GM21390 (cell line): ENCODE measurements at regions not wholly inside any gene's neighbourhood (a gene's known extent, or its start where the extent isn't known, plus 50 kb on each side); places are given as distances from the start of the nearest gene placed in this dataset.

Source experiments
- ATAC-seq: cut with Tn5 transposase; IDR thresholded peaks from one replicate; pipeline ENCODE4 v1.9.1; 2021; ENCODE audit not compliant: unreplicated experiment

- ATAC-seq = no peak
Observed at GRCh38 chr1:4086085-4086850, 186.2 kb upstream of the C1orf174 start.

- no peak for ATAC-seq
Observed at GRCh38 chr1:4086921-4087320, 186.8 kb upstream of the C1orf174 start.

- ATAC-seq = no peak
Observed at GRCh38 chr1:4087530-4088420, 187.7 kb upstream of the C1orf174 start.

- ATAC-seq = no peak
Observed at GRCh38 chr1:4088676-4089075, 188.6 kb upstream of the C1orf174 start.

DNA sequence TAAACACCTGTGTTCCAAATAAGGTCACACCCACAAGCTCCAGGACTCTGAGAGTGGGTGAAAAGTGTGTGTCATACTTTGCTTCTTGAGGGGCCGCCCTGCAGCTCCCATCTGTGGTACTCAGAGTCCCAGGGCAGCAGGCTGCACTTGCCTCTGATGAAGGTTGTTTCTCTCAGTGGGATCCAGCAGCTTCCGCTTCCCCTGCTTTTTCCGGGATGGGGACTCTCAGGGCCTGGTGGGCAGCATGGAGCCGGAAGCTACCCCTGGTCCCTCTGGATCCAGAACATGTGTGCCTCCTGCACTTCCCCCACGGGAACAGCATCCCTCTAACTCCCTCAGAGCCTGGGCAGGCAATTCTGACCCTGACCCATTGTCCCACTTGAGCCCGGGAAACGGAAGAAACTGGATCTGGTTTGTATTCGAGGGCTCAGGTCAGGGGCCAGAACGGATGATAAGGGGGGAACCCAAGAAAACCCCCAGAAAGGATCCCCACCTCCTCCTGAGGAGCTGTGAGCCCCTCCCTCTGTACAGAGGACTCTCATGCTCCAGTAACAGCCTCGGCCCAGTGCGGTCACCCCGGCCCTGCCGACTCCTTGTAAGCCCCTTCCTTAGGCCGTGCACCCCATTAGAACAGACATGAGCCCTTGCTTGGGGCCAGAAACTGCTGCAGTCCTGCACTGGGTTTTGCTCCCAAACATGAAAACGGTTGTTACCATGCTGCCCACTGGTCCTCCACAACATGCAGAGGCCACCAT, 189.5 kb upstream of the C1orf174 start:
- ATAC-seq = no peak

GRCh38 chr1:4090556-4090955, 190.5 kb upstream of the C1orf174 start:
- no peak for ATAC-seq

DNA sequence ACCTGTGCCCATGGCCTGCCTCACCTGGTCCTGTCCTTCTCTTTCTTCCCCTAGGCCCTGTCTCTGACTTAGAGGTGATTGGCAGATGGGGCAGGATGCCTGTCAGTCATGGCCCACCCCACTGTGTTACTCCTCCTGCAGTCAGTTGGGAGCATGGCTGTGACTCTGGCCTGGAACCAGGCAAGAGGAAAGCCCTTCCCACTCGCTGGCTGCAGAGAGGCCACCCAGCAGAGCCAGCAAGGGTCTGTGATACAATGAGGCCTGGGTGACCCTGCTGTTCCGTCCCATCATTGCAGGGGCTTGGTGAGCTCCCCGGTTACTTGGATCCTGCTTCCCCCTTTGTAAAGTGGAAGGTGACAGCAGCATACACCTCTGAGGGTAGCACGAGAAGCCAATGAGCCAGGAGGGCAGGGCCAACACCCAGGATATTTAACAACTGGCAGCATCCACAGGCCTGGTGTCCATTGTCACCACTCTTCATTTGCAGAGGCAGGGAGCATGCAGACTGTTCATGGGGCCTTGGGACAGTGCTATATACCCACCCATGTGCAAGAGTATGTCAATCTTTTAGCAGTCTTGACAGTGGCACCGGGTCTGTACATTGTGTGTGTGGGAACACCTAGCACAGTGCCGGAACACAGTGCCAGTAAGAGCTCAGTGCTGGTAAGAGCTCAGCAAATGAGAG, 191.0 kb upstream of the C1orf174 start:
- ATAC-seq = no peak

DNA sequence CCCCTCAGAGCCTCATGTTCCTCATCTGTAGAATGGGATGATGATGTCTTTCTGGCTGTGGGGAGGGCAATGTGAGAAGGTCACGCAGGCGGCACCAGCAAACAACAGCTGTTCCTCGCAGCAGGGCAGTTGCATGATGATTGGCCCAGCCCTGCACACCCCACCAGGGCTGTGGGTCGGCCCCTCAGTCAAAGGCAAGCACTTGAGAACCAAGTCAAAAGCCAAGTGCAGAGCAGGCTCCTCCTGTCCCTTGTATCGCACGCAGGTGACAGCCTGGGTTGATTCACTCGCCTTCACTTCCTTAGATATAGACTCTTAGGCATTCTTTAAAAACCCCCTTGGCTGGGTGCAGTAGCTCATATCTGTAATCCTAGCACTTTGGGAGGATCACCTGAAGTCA, 191.9 kb upstream of the C1orf174 start:
- ATAC-seq = no peak

- ATAC-seq = no peak
Observed at GRCh38 chr1:4093856-4094565, 193.9 kb upstream of the C1orf174 start.

GRCh38 chr1:4095433-4095971, 195.4 kb upstream of the C1orf174 start:
- ATAC-seq = no peak

DNA sequence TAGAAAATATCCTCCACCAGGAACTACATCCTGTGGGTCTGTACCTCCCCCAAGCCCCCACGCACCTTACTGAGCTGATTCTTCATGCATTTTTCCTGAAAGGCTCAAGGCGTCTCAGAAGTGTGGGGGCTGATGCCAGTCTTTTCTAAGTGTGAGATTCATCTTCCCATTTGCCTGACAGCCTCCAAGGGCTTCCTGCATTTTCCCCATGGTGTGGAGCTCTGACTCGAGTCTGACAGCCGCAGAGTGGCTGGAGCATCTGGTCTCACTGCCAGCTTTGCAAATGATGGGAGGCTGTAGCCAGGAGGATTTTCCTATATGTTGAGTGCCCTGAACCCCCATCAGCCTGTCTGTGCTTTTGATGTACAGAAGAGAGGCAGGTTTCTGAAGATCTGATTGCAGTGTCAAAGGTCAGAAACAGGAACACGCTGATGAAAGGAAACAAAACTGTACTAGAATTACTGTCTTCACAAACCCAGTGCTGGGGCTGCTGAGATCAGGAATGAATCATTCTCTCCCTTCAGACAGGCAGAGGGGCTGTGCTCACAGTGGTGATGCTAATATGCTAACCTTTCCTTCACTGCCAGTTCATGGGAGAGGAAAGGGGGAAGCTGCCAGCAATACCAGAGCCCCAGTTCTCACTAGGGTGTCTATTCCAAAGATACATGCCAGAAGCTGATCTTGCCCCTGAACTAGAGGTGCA, 201.5 kb upstream of the C1orf174 start:
- ATAC-seq = no peak

GRCh38 chr1:4105300-4105880, 205.3 kb upstream of the C1orf174 start:
- ATAC-seq = no peak

GRCh38 chr1:4106731-4107130, 206.7 kb upstream of the C1orf174 start:
- no peak for ATAC-seq

GRCh38 chr1:4107291-4107690, 207.2 kb upstream of the C1orf174 start:
- no peak for ATAC-seq

DNA sequence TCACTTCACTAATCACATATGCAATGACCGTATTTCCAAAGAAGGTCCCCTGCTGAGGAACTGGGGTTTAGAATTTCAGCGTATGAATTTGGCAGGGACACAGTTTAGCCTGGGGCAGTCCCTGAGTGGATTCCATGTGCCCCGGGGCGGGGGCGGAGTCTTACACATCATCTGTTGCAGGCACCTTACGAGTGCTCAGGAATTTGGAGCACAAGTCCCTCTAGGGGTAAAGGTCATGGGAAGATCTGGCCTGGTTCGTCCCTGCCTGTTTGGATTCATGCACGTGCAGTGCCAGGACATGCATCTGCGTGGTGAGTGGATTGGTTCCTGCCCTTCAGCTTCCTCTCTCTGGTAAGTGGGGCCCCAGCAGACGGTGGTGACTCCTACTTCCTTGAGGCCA, 208.3 kb upstream of the C1orf174 start:
- no peak for ATAC-seq

DNA sequence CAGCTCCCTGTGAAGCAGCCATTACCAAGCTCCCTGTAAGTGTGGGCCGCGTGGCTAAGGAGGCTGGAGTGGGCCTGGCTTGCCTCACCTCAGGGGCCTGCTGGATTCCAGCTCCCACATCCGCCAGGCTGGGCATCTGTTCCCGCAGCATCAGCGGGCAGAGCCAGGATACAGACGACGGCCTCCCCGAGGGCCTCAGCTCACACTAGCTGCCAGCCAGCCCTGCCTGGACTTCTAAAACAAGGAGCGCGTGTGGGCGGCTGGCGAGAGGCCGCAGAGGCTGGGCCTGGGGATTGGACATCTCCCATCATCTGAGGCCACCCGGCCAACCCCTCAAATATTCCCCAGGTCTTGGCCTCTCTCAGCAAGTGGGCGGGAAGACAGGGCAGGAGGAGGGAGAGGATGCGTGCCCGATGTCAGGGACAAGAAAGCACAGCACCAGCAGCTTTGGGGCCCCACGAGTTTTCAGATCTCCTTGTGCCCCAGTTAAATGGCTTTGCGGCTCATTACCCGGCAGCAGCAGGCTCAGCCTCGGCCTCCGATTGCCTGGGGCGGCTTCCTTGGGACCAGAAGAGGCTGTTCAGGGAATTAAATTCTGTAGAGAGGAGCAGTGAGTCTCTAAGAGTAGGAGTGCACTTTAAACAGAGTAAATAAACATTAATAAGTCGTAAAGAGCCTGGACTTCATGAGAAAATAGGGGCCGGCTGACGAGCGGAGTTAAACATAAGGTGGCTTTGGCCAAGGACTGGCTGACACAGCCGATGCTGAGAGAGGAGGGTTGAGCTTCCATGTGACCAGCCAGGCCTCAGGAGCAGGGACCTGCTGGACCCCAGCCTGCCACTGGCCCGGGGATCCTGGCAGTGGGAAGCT, 208.9 kb upstream of the C1orf174 start:
- no peak for ATAC-seq

GRCh38 chr1:4109628-4109940, 209.5 kb upstream of the C1orf174 start:
- no peak for ATAC-seq

GRCh38 chr1:4110888-4111287, 210.8 kb upstream of the C1orf174 start:
- ATAC-seq = no peak
